DOHH2 (cell line): ENCODE measurements at regions not wholly inside any gene's neighbourhood (a gene's known extent, or its start where the extent isn't known, plus 50 kb on each side); places are given as distances from the start of the nearest gene placed in this dataset.

Source experiments
- H3F3A ChIP-seq: fragments of 200-600 bp; sonication (generic), shearing (Covaris generic); 2 replicates; pipeline ENCODE4 v1.6.0; 2016; ENCODE audit warnings: antibody characterized with exemption, mild to moderate bottlenecking; ENCODE audit not compliant: control insufficient read depth, insufficient read depth
- H3K27ac ChIP-seq: fragments of 200-600 bp; sonication (generic); 2 replicates; pipeline ENCODE4 v1.5.1; 2014; ENCODE audit warnings: low read depth, mild to moderate bottlenecking, low read length, moderate library complexity
- H3K27me3 ChIP-seq: fragments of 200-600 bp; sonication (generic); 2 replicates; pipeline ENCODE4 v1.6.1; 2014; ENCODE audit warnings: mild to moderate bottlenecking, low read length, mixed read lengths; ENCODE audit not compliant: control insufficient read depth
- H3K36me3 ChIP-seq: fragments of 200-600 bp; sonication (generic); 2 replicates; pipeline ENCODE4 v1.6.1; 2014; ENCODE audit warnings: mild to moderate bottlenecking, low read length, moderate library complexity, mixed read lengths; ENCODE audit not compliant: control insufficient read depth
- H3K4me1 ChIP-seq: fragments of 200-600 bp; sonication (generic); 2 replicates; pipeline ENCODE4 v1.6.1; 2014; ENCODE audit warnings: mild to moderate bottlenecking, low read length, mixed read lengths; ENCODE audit not compliant: control insufficient read depth
- H3K4me2 ChIP-seq: fragments of 200-600 bp; sonication (generic); 2 replicates; pipeline ENCODE4 v1.6.0; 2014; ENCODE audit warnings: mild to moderate bottlenecking, low read length, moderate library complexity
- H3K4me3 ChIP-seq: fragments of 200-600 bp; sonication (generic); 2 replicates; pipeline ENCODE4 v1.5.1; 2014; ENCODE audit warnings: mild to moderate bottlenecking, low read length, mixed read lengths
- H3K79me2 ChIP-seq: fragments of 200-600 bp; sonication (generic); 2 replicates; pipeline ENCODE4 v1.6.1; 2014; ENCODE audit warnings: mild to moderate bottlenecking, low read length, mixed read lengths; ENCODE audit not compliant: control insufficient read depth
- H3K9me2 ChIP-seq: fragments of 200-600 bp; sonication (generic); replicated peaks from 2 replicates; pipeline ENCODE4 v1.6.1; 2014; ENCODE audit warnings: mild to moderate bottlenecking, low read length, mixed read lengths; ENCODE audit not compliant: control insufficient read depth
- H3K9me3 ChIP-seq: fragments of 200-600 bp; sonication (generic); 2 replicates; pipeline ENCODE4 v1.6.1; 2014; ENCODE audit warnings: antibody characterized with exemption, low read length, mixed read lengths; ENCODE audit not compliant: control insufficient read depth, insufficient read depth
- H4K20me1 ChIP-seq: fragments of 200-600 bp; sonication (generic); 2 replicates; pipeline ENCODE4 v1.6.0; 2014; ENCODE audit warnings: low read depth, mild to moderate bottlenecking, antibody characterized with exemption, low read length, moderate library complexity; ENCODE audit not compliant: control insufficient read depth, insufficient read depth
- CTCF ChIP-seq: fragments of 200-600 bp; sonication (generic); IDR thresholded peaks from one replicate; pipeline ENCODE4 v1.5.1; 2014; ENCODE audit warnings: antibody characterized with exemption, mild to moderate bottlenecking, low read depth, low read length; ENCODE audit not compliant: poor library complexity, severe bottlenecking
- EZH2phosphoT487 ChIP-seq: fragments of 200-600 bp; sonication (generic); IDR thresholded peaks from 2 replicates; pipeline ENCODE4 v1.6.1; 2017; ENCODE audit warnings: borderline replicate concordance, mild to moderate bottlenecking, antibody characterized with exemption, low read length, moderate library complexity, mixed read lengths

DNA sequence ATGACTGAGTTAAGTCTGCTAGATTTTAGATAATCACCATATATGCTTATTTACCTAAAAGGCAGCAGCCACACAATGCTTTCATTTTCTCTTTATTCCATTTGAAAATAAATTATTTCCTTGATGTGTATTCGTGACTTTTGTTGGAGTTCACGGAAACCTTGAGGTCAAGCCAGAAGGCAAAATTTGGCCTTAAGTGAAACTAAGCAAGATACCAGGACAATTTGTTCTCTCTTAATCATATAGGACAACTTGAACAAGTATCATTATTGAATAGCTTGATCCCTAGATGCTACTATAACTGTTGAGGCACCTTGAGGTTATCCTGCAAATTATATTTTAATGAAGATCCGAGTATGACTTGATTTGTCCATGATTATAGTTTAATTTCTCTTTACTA, 429.2 kb upstream of the DACH1 start:
- H3K36me3 ChIP-seq = no peaks in the 10 kb centered on the region
- H3K9me2 ChIP-seq = no peaks in the 10 kb centered on the region

GRCh38 chr13:72295153-72295552, 428.1 kb upstream of the DACH1 start:
- Histone ChIP-seq H3K27me3 (no peaks in the 10 kb centered on the region), H4K20me1 (no peaks in the 10 kb centered on the region), H3K9me2 (no peaks in the 10 kb centered on the region), H3K36me3 (no peaks in the 10 kb centered on the region), H3K27ac (no peak overlapping the region), H3K4me3 (no peak overlapping the region), H3K9me3 (no peaks in the 10 kb centered on the region), H3K4me1 (no peaks in the 10 kb centered on the region), H3K4me2 (no peak overlapping the region), H3F3A (no peaks in the 10 kb centered on the region), H3K79me2 (no peaks in the 10 kb centered on the region)
- TF ChIP-seq EZH2phosphoT487 = no peak
- TF ChIP-seq CTCF = no peak

More for the DNA sequence above, 429.2 kb upstream of the DACH1 start:
- Histone ChIP-seq H3K4me1 (no peaks in the 10 kb centered on the region), H3F3A (no peaks in the 10 kb centered on the region), H3K4me2 (no peak overlapping the region), H3K27ac (no peak overlapping the region), H3K4me3 (no peak overlapping the region), H3K79me2 (no peaks in the 10 kb centered on the region), H4K20me1 (no peaks in the 10 kb centered on the region), H3K9me3 (no peaks in the 10 kb centered on the region), H3K27me3 (no peaks in the 10 kb centered on the region)
- TF ChIP-seq CTCF (no peak), EZH2phosphoT487 (no peak)

- no peaks in the 10 kb centered on the region for H3K4me1 ChIP-seq
Measured at GRCh38 chr13:72293206-72293605, 426.2 kb upstream of the DACH1 start.

More at GRCh38 chr13:72293206-72293605, 426.2 kb upstream of the DACH1 start:
- H3K36me3 ChIP-seq = no peaks in the 10 kb centered on the region
- no peaks in the 10 kb centered on the region for H4K20me1 ChIP-seq
- H3K4me3 ChIP-seq = no peak overlapping the region
- no peaks in the 10 kb centered on the region for H3K9me2 ChIP-seq
- no peaks in the 10 kb centered on the region for H3K79me2 ChIP-seq
- no peak overlapping the region for H3K27ac ChIP-seq
- TF ChIP-seq EZH2phosphoT487 (no peak), CTCF (no peak)
- no peak overlapping the region for H3K4me2 ChIP-seq
- H3K27me3 ChIP-seq = no peaks in the 10 kb centered on the region
- H3K9me3 ChIP-seq = no peaks in the 10 kb centered on the region
- no peaks in the 10 kb centered on the region for H3F3A ChIP-seq
